ENCODE measurements at regions not wholly inside any gene's neighbourhood (a gene's known extent, or its start where the extent isn't known, plus 50 kb on each side); places are given as distances from the start of the nearest gene placed in this dataset.

DNA sequence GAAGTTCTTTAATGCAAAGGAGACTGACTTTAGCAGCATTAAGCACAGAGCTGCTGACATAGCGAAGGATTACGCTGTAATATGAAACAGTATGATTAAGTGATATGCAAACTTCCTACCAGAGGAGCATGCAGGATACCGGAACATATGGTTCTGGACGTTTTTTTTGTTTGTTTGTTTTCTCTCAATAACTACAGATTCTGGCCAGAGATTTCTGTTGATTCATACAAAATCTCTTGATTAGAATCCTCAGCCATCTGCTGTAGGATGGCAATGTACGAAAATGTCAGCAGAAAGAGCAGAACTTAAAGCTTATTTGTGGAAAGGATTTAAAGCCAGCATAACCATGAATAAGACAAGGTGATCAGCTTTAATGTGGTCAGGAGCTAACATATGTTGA lies 970.7 kb downstream of the KCNT2 start:
- TF ChIP-seq CTCF (IDR thresholded peaks at IDR 0.05): no peak
- H3K36me3 ChIP-seq: no peaks in the 10 kb centered on the region
- H3K4me1 ChIP-seq: no peaks in the 10 kb centered on the region
- no peaks in the 10 kb centered on the region for H3K9me3 ChIP-seq
- intact Hi-C loops (cut with DNase I): no loop called here
- DNase-seq: no peak
- no peak overlapping the region for H3K4me3 ChIP-seq
- ATAC-seq: no peak
- H3K27me3 ChIP-seq (ENCODE audit: low read depth): no peaks in the 10 kb centered on the region
- no peak overlapping the region for H3K27ac ChIP-seq

GRCh38 chr1:195618287-195618686 lies 990.0 kb downstream of the KCNT2 start:
- Histone ChIP-seq H3K4me1 (no peaks in the 10 kb centered on the region), H3K27me3 (ENCODE audit: low read depth) (no peaks in the 10 kb centered on the region), H3K4me3 (no peak overlapping the region), H3K9me3 (no peaks in the 10 kb centered on the region), H3K27ac (no peak overlapping the region), H3K36me3 (no peaks in the 10 kb centered on the region)
- intact Hi-C loops (cut with DNase I): no loop called here
- no peak for TF ChIP-seq CTCF (IDR thresholded peaks at IDR 0.05)
- ATAC-seq: no peak
- DNase-seq: no peak

- no peak for TF ChIP-seq CTCF (IDR thresholded peaks at IDR 0.05)
- intact Hi-C loops (cut with DNase I): no loop called here
- no peak overlapping the region for H3K4me3 ChIP-seq
- H3K36me3 ChIP-seq: no peaks in the 10 kb centered on the region
- H3K9me3 ChIP-seq: no peaks in the 10 kb centered on the region
- H3K27me3 ChIP-seq (ENCODE audit: low read depth): no peaks in the 10 kb centered on the region
- DNase-seq (no peak), ATAC-seq (no peak)
- H3K4me1 ChIP-seq: no peaks in the 10 kb centered on the region
- no peak overlapping the region for H3K27ac ChIP-seq
Measured at GRCh38 chr1:195617106-195617505, 991.1 kb downstream of the KCNT2 start.

DNA sequence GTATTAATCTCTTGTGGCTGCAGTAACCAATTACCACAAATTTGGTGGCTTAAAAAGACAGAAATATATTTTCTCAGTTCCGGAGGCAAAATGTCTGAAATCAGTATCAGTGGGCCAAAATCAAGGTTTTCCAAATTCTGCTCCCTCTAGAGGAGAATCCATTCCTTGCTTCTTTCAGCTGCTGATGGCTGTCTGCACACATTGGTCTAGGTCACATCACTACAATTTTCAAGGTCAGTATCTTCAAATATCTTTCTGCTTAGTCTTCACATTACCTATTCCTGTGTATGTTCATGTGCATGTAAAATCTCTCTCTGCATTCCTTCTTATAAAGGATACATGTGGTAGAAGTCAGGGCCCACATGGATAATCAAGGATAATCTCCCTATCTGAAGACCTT lies 999.4 kb downstream of the KCNT2 start:
- Histone ChIP-seq H3K9me3 (no peaks in the 10 kb centered on the region), H3K27ac (no peak overlapping the region), H3K4me1 (no peaks in the 10 kb centered on the region), H3K36me3 (no peaks in the 10 kb centered on the region), H3K4me3 (no peak overlapping the region), H3K27me3 (ENCODE audit: low read depth) (no peaks in the 10 kb centered on the region)
- DNase-seq: no peak
- intact Hi-C loops (cut with DNase I): no loop called here
- no peak for TF ChIP-seq CTCF (IDR thresholded peaks at IDR 0.05)
- ATAC-seq: no peak

DNA sequence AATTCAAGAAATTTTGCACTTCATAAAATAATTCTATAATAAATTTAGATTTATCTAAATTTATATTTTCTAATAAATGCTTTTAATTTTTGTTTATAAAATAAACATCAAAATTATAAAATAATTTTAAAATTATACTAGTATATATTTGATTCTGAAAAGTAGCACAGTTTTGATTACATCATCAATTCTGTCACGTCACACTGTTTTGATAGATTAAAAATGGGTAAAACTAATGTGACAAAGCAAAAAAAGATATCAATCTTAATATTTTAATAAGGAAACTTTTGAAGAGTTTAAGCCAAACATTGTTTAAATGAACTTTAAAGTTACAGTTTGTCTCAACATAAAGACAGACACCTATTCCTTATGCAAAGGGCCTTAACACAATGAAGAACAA lies 1001.8 kb downstream of the KCNT2 start:
- ATAC-seq: no peak
- no peak for DNase-seq
- intact Hi-C loops (cut with DNase I): no loop called here
- TF ChIP-seq CTCF (IDR thresholded peaks at IDR 0.05): no peak
- Histone ChIP-seq H3K4me1 (no peaks in the 10 kb centered on the region), H3K27ac (no peak overlapping the region), H3K27me3 (ENCODE audit: low read depth) (no peaks in the 10 kb centered on the region), H3K4me3 (no peak overlapping the region), H3K9me3 (peaks cover 5% of the 10 kb centered on the region), H3K36me3 (no peaks in the 10 kb centered on the region)

DNA sequence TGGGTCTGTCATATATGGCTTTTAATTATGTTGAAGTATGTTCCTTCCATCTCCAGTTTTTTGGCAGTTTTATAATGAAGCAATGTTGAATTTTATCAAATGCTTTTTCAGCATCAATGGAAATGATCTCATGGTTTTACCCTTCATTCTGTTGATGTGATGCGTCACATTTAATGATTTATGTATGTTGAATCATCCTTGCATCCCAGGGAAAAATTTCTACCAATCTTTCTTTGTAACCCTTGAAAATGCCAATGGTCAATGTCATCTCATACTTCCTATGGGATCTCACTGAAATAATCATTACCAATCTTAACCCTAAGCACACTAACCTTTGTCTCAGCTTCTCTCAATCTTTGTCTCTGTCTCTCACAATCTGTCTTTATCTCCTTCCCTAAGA lies 1004.0 kb downstream of the KCNT2 start:
- ATAC-seq: no peak
- Histone ChIP-seq H3K36me3 (no peaks in the 10 kb centered on the region), H3K9me3 (peaks cover 5% of the 10 kb centered on the region)

More for the DNA sequence above, 1004.0 kb downstream of the KCNT2 start:
- no peak for TF ChIP-seq CTCF (IDR thresholded peaks at IDR 0.05)
- Histone ChIP-seq H3K4me1 (no peaks in the 10 kb centered on the region), H3K4me3 (no peak overlapping the region), H3K27me3 (ENCODE audit: low read depth) (no peaks in the 10 kb centered on the region), H3K27ac (no peak overlapping the region)
- intact Hi-C loops (cut with DNase I): no loop called here
- DNase-seq: no peak
